ENCODE measurements at regions not wholly inside any gene's neighbourhood (a gene's known extent, or its start where the extent isn't known, plus 50 kb on each side); places are given as distances from the start of the nearest gene placed in this dataset.

DNA sequence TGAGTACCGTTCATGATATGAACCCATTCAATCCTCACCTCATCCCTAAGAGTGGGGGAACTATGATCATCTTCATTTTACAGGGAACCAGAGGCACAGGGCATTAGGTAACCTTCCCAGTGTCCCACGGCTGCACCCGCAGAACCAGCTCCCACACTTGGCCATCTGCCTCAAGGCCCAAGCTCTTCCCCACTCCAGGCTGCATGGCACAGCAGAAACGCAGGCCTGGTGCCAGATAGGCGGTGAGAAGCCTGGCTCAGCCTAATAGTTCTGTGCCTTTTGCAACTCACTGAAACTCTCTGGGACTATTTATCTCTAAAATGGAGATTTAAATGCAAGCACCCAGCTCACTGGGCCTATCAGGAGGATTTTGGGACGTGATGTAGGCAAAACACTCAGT is 90.8 kb upstream of the ZNF618 start:
- no peak for DNase-seq (ENCODE audit: low read depth)
- no peak overlapping the region for H3K4me3 ChIP-seq (ENCODE audit: low read length)
- TF ChIP-seq, protein P1, sequence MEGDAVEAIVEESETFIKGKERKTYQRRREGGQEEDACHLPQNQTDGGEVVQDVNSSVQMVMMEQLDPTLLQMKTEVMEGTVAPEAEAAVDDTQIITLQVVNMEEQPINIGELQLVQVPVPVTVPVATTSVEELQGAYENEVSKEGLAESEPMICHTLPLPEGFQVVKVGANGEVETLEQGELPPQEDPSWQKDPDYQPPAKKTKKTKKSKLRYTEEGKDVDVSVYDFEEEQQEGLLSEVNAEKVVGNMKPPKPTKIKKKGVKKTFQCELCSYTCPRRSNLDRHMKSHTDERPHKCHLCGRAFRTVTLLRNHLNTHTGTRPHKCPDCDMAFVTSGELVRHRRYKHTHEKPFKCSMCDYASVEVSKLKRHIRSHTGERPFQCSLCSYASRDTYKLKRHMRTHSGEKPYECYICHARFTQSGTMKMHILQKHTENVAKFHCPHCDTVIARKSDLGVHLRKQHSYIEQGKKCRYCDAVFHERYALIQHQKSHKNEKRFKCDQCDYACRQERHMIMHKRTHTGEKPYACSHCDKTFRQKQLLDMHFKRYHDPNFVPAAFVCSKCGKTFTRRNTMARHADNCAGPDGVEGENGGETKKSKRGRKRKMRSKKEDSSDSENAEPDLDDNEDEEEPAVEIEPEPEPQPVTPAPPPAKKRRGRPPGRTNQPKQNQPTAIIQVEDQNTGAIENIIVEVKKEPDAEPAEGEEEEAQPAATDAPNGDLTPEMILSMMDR (conservative IDR thresholded peaks at IDR 0.05; ENCODE audit: low read depth, low read length): no peak

DNA sequence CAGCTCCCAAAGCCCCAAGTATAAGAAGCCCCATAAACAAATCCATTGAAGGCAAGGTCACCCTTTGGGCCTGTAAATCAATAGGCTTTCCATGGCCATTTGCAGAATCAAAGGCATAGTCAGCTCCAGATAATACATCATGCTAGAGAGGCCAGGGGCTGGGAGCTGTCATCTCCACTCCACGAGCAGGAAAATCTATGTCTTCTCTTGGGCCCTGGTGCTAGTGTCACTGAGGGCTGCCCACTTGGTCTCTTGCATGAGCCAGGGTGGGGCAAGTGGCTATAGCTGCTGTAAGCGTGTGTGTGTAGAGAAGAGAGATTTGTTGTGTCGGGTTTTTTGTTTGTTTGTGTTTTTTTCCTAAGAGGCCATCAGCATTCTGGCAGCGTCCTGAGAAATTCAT is 90.0 kb upstream of the ZNF618 start:
- no peak for DNase-seq (ENCODE audit: low read depth)
- TF ChIP-seq, protein P1 (conservative IDR thresholded peaks at IDR 0.05; ENCODE audit: low read depth, low read length): no peak
- no peak overlapping the region for H3K4me3 ChIP-seq (ENCODE audit: low read length)

GRCh38 chr9:113787871-113788270 is 88.2 kb upstream of the ZNF618 start:
- no peak overlapping the region for H3K4me3 ChIP-seq (ENCODE audit: low read length)
- no peak for DNase-seq (ENCODE audit: low read depth)
- TF ChIP-seq, protein P1 (conservative IDR thresholded peaks at IDR 0.05; ENCODE audit: low read depth, low read length): no peak

- TF ChIP-seq, protein P1 (conservative IDR thresholded peaks at IDR 0.05; ENCODE audit: low read depth, low read length): no peak
- no peak for DNase-seq (ENCODE audit: low read depth)
- H3K4me3 ChIP-seq (ENCODE audit: low read length): no peak overlapping the region
Observed at GRCh38 chr9:113788616-113789330, 87.3 kb upstream of the ZNF618 start.

- no peak overlapping the region for H3K4me3 ChIP-seq (ENCODE audit: low read length)
- no peak for DNase-seq (ENCODE audit: low read depth)
- TF ChIP-seq, protein P1 (conservative IDR thresholded peaks at IDR 0.05; ENCODE audit: low read depth, low read length): no peak
Observed at GRCh38 chr9:113790093-113790492, 86.0 kb upstream of the ZNF618 start.

GRCh38 chr9:113793558-113793957 is 82.6 kb upstream of the ZNF618 start:
- TF ChIP-seq, protein P1 (conservative IDR thresholded peaks at IDR 0.05; ENCODE audit: low read depth, low read length): no peak
- H3K4me3 ChIP-seq (ENCODE audit: low read length): no peak overlapping the region
- no peak for DNase-seq (ENCODE audit: low read depth)

- DNase-seq (ENCODE audit: low read depth): no peak
- no peak overlapping the region for H3K4me3 ChIP-seq (ENCODE audit: low read length)
- TF ChIP-seq, protein P1 (conservative IDR thresholded peaks at IDR 0.05; ENCODE audit: low read depth, low read length): no peak
Observed at GRCh38 chr9:113794721-113795120, 81.4 kb upstream of the ZNF618 start.
